Kidney capillary endothelial cell (primary cell): ENCODE measurements at regions not wholly inside any gene's neighbourhood (a gene's known extent, or its start where the extent isn't known, plus 50 kb on each side); places are given as distances from the start of the nearest gene placed in this dataset.

Experiments used
- DNase-seq: peaks from one replicate; pipeline ENCODE4 v3.0.0-alpha.2; 2018; ENCODE audit warnings: low spot score

- DNase-seq = no peak
Observed at GRCh38 chr3:72489901-72490300, 358.3 kb downstream of the SHQ1 start.

GRCh38 chr3:72488738-72489035 lies 359.6 kb downstream of the SHQ1 start:
- no peak for DNase-seq

- DNase-seq = no peak
Observed at GRCh38 chr3:72487946-72488737, 360.1 kb downstream of the SHQ1 start.

GRCh38 chr3:72487078-72487765 lies 361.0 kb downstream of the SHQ1 start:
- peak; percentile 93 for DNase-seq

GRCh38 chr3:72485641-72486040 lies 362.6 kb downstream of the SHQ1 start:
- DNase-seq = no peak

- DNase-seq = no peak
Observed at GRCh38 chr3:72483554-72484104, 364.6 kb downstream of the SHQ1 start.

GRCh38 chr3:72482589-72483321 lies 365.5 kb downstream of the SHQ1 start:
- DNase-seq = peak; percentile 88

GRCh38 chr3:72481542-72481941 lies 366.7 kb downstream of the SHQ1 start:
- no peak for DNase-seq

GRCh38 chr3:72480366-72480765 lies 367.9 kb downstream of the SHQ1 start:
- no peak for DNase-seq

- DNase-seq = no peak
Observed at GRCh38 chr3:72479651-72480215, 368.5 kb downstream of the SHQ1 start.

- no peak for DNase-seq
Observed at GRCh38 chr3:72476139-72476483, 372.1 kb downstream of the SHQ1 start.

GRCh38 chr3:72475258-72476138 lies 372.7 kb downstream of the SHQ1 start:
- no peak for DNase-seq

- no peak for DNase-seq
Observed at GRCh38 chr3:72474775-72475174, 373.5 kb downstream of the SHQ1 start.

GRCh38 chr3:72473156-72473555 lies 375.1 kb downstream of the SHQ1 start:
- no peak for DNase-seq

GRCh38 chr3:72470904-72471417 lies 377.3 kb downstream of the SHQ1 start:
- DNase-seq = no peak

- DNase-seq = no peak
Observed at GRCh38 chr3:72465853-72466252, 382.4 kb downstream of the SHQ1 start.

GRCh38 chr3:72463083-72463482 lies 385.2 kb downstream of the SHQ1 start:
- DNase-seq = no peak

- no peak for DNase-seq
Observed at GRCh38 chr3:72462595-72463011, 385.6 kb downstream of the SHQ1 start.

- DNase-seq = no peak
Observed at GRCh38 chr3:72461787-72462186, 386.5 kb downstream of the SHQ1 start.

- no peak for DNase-seq
Observed at GRCh38 chr3:72460205-72461174, 387.8 kb downstream of the SHQ1 start.
